ENCODE measurements at regions not wholly inside any gene's neighbourhood (a gene's known extent, or its start where the extent isn't known, plus 50 kb on each side); places are given as distances from the start of the nearest gene placed in this dataset.

GRCh38 chr5:32973646-32974045 lies 262.5 kb downstream of the NPR3 start:
- TF ChIP-seq CTCF (IDR thresholded peaks at IDR 0.05) (no peak), POLR2AphosphoS5 (IDR thresholded peaks at IDR 0.05) (no peak), POLR2A (IDR thresholded peaks at IDR 0.05) (no peak)
- DNase-seq = no peak
- H3K9me3 ChIP-seq = no peaks in the 10 kb centered on the region
- H3K36me3 ChIP-seq = no peaks in the 10 kb centered on the region
- H3K27me3 ChIP-seq = no peaks in the 10 kb centered on the region
- H3K4me3 ChIP-seq = no peak overlapping the region
- H3K4me1 ChIP-seq = no peaks in the 10 kb centered on the region
- intact Hi-C loops (cut with DNase I; ENCODE audit: low total_unique reads) = no loop called here
- H3K27ac ChIP-seq = no peak overlapping the region

- intact Hi-C loops (cut with DNase I; ENCODE audit: low total_unique reads) = no loop called here
- TF ChIP-seq CTCF (IDR thresholded peaks at IDR 0.05) (no peak), POLR2AphosphoS5 (IDR thresholded peaks at IDR 0.05) (no peak), POLR2A (IDR thresholded peaks at IDR 0.05) (no peak), EP300 (IDR thresholded peaks at IDR 0.05) (no peak)
- WGBS, 5 donors = 60 to 75% (median 70%) methylated on average over 1 of the region's 1 CpG
- no peaks in the 10 kb centered on the region for H3K36me3 ChIP-seq
- DNase-seq = no peak
- H3K27ac ChIP-seq = no peak overlapping the region
- no peak overlapping the region for H3K4me3 ChIP-seq
- no peaks in the 10 kb centered on the region for H3K4me1 ChIP-seq
- H3K27me3 ChIP-seq = no peaks in the 10 kb centered on the region
- H3K9me3 ChIP-seq = no peaks in the 10 kb centered on the region
Measured at GRCh38 chr5:32975656-32976375, 264.7 kb downstream of the NPR3 start.

- no peaks in the 10 kb centered on the region for H3K27me3 ChIP-seq
- intact Hi-C loops (cut with DNase I; ENCODE audit: low total_unique reads) = no loop called here
- no peak overlapping the region for H3K27ac ChIP-seq
- no peak for DNase-seq
- peaks cover 0 to 11% (median 0%) of the 10 kb centered on the region in 4 donors for H3K9me3 ChIP-seq
- no peak overlapping the region for H3K4me3 ChIP-seq
- H3K36me3 ChIP-seq = no peaks in the 10 kb centered on the region
- no peaks in the 10 kb centered on the region for H3K4me1 ChIP-seq
- TF ChIP-seq POLR2A (IDR thresholded peaks at IDR 0.05) = no peak
- no peak for TF ChIP-seq EP300 (IDR thresholded peaks at IDR 0.05)
- TF ChIP-seq CTCF (IDR thresholded peaks at IDR 0.05) = no peak
- no peak for TF ChIP-seq POLR2AphosphoS5 (IDR thresholded peaks at IDR 0.05)
Measured at GRCh38 chr5:32981061-32981460, 269.9 kb downstream of the NPR3 start.

- H3K4me1 ChIP-seq = no peaks in the 10 kb centered on the region
- no peak for TF ChIP-seq EP300 (IDR thresholded peaks at IDR 0.05)
- TF ChIP-seq CTCF (IDR thresholded peaks at IDR 0.05) = no peak
- TF ChIP-seq POLR2AphosphoS5 (IDR thresholded peaks at IDR 0.05) = no peak
- no peak for TF ChIP-seq POLR2A (IDR thresholded peaks at IDR 0.05)
- no peaks in the 10 kb centered on the region for H3K27me3 ChIP-seq
- intact Hi-C loops (cut with DNase I; ENCODE audit: low total_unique reads) = no loop called here
- no peak overlapping the region for H3K4me3 ChIP-seq
- H3K27ac ChIP-seq = no peak overlapping the region
- H3K36me3 ChIP-seq = no peaks in the 10 kb centered on the region
- H3K9me3 ChIP-seq = peaks cover 0 to 11% (median 0%) of the 10 kb centered on the region in 4 donors
- DNase-seq = no peak
- WGBS, 5 donors = 70 to 89% (median 87%) methylated on average over 4 of the region's 4 CpGs
Measured at GRCh38 chr5:32984851-32985610, 273.9 kb downstream of the NPR3 start.

Measured in stomach (tissue), 8 donors.